GM12873 (cell line): ENCODE measurements at regions not wholly inside any gene's neighbourhood (a gene's known extent, or its start where the extent isn't known, plus 50 kb on each side); places are given as distances from the start of the nearest gene placed in this dataset.

Experiments used
- CTCF ChIP-seq: IDR thresholded peaks from 2 replicates; pipeline ENCODE4 v1.5.1; 2012; ENCODE audit warnings: low read depth, mild to moderate bottlenecking, moderate library complexity, low read length, control low read depth; ENCODE audit not compliant: insufficient read depth; ENCODE audit errors: missing control alignments

GRCh38 chr3:166556955-166557354 is 719.7 kb upstream of the BCHE start:
- TF ChIP-seq CTCF: no peak

- no peak for TF ChIP-seq CTCF
Measured at GRCh38 chr3:166554023-166554422, 716.8 kb upstream of the BCHE start.

- no peak for TF ChIP-seq CTCF
Measured at GRCh38 chr3:166533740-166534139, 696.5 kb upstream of the BCHE start.

- TF ChIP-seq CTCF: no peak
Measured at GRCh38 chr3:166531730-166532129, 694.5 kb upstream of the BCHE start.

- TF ChIP-seq CTCF: no peak
Measured at GRCh38 chr3:166527325-166527724, 690.1 kb upstream of the BCHE start.

GRCh38 chr3:166526881-166527280 is 689.7 kb upstream of the BCHE start:
- TF ChIP-seq CTCF: no peak

- TF ChIP-seq CTCF: no peak
Measured at GRCh38 chr3:166522017-166522416, 684.8 kb upstream of the BCHE start.
